GM18505 (cell line): ENCODE measurements at regions not wholly inside any gene's neighbourhood (a gene's known extent, or its start where the extent isn't known, plus 50 kb on each side); places are given as distances from the start of the nearest gene placed in this dataset.

Experiments
- ATAC-seq: cut with Tn5 transposase; IDR thresholded peaks from one replicate; pipeline ENCODE4 v1.9.1; 2021; ENCODE audit not compliant: unreplicated experiment
- POLR2A ChIP-seq: IDR thresholded peaks from 4 replicates; pipeline ENCODE4 v1.6.1; 2011; ENCODE audit warnings: borderline replicate concordance; ENCODE audit not compliant: insufficient read depth, insufficient read length; ENCODE audit errors: extremely low read depth

DNA sequence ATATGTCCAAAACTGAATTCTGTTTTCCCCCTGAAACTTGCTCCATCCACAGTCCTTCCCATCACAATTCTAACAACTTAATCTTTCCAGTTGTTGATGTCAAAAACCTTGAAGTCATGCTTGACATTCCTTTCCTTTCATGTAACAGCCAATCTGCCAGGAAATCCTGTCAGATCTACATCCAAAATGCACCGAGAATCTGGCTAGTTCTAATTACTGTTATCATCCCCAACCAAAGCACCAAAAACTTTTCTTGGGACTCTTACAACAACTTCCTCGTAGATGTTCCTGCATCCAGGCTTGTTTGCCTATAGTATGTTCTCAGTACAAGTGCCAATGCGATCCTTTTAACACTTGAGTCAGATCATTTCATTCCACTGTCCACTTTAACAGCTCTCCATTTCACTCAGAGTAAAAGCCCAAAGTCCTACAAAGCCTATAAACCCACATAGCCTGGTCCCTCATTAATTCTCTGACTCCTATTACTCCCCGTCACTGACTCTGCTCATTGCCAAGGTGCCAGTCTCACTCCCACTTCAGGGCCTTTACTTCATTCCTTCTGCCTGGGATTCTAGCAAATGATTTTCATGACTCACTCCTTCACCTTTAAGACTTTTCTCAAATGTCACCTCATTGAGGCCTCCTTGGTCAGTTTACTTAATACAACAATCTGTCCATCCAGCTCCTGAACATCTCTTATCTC lies 493.2 kb upstream of the NFIA start:
- no peak for ATAC-seq
- no peak for TF ChIP-seq POLR2A

- no peak for ATAC-seq
Measured at GRCh38 chr1:60584371-60584770, 498.0 kb upstream of the NFIA start.

DNA sequence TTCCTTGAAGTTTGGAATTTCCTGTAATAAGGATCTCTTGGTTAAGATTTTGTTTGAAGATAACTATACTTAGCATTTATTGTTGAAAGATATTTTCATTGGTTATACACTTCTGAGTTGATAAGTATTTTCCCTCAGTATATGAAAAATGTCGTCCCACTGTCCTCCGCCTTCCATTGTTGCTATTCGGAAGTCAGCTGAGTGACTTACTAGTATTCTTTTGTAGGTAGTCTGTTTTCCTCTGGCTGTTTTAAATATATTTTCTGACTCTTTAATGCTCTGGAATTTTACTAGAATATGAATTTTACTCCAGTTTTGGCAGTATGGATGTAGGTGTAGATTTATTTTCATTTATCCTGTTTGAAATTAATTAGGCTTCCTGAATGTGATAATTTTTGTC lies 498.7 kb upstream of the NFIA start:
- no peak for TF ChIP-seq POLR2A
- no peak for ATAC-seq

More at GRCh38 chr1:60584371-60584770, 498.0 kb upstream of the NFIA start:
- no peak for TF ChIP-seq POLR2A

GRCh38 chr1:60581455-60582220 lies 500.7 kb upstream of the NFIA start:
- no peak for ATAC-seq
- TF ChIP-seq POLR2A = no peak

- no peak for TF ChIP-seq POLR2A
- no peak for ATAC-seq
Measured at GRCh38 chr1:60577029-60577428, 503.5 kb upstream of the C1orf87 start.

DNA sequence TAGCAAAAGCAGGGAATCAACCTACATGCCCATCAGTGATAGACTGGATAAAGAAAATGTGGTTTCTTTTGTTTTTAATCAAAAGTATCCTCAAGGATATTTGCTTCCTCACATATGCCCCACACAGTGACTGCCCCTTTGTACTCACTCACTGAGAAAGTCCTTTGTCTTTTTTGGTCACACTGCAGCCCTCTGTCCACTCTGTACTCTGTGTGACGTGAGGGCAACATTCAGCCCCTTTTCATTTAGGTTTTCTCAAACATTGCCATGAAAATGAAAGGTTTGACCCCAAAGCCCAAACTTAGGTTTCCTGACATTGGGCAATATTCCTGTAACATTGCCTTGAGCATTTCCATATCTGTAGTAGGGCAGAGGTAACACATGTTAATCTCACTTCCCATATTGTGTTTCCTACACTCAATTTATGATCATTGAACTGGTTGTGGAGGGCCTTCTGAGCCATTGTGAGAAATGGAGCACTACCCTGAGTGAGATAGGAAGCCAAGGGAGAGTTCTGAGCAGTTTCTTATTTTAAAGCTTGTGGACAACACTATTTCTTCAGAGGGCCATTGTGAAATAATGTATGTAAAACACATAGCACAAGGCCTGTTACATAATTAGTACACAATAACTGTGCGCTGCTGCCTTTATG lies 501.9 kb upstream of the C1orf87 start:
- no peak for TF ChIP-seq POLR2A
- no peak for ATAC-seq

- no peak for ATAC-seq
- no peak for TF ChIP-seq POLR2A
Measured at GRCh38 chr1:60573726-60574409, 500.3 kb upstream of the C1orf87 start.

DNA sequence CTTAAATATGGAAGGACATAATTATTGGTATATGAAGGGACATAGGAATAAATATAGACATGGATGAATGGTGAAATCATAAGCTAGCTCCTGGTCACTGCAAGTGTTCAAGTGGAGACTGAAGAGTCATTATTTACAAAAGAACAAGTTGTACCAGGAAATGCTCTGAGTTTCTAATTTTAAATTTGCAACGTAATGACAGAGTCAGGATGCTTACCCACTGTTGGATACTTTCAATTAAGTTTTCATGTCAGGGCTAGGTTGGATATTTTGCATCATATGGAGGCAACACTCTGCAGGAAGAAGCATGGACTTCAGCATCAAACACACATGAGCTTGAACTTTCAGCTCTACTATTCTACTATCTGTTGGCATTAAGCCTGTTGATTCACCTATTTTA lies 499.6 kb upstream of the C1orf87 start:
- no peak for ATAC-seq
- no peak for TF ChIP-seq POLR2A

DNA sequence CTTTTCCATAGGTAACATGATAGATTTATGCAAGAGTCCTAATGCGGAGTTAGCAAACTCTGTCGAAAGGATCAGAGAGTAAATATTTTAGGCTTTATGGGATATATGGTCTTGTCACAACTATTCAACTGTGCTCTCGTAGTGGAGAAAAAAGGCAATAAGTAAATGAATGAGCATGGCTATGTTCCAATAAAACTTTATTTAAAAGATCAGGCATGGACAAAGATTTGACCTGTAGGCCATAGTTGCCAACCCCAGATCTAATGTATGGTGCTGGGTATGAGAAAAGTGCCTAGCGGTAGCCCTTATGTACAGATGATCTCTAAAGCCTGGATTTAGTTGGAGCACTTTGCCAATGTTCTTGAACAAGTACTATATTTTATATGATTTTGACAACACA lies 498.8 kb upstream of the C1orf87 start:
- no peak for TF ChIP-seq POLR2A

GRCh38 chr1:60571811-60572210 lies 498.2 kb upstream of the C1orf87 start:
- no peak for ATAC-seq
- no peak for TF ChIP-seq POLR2A

More for the DNA sequence above, 498.8 kb upstream of the C1orf87 start:
- ATAC-seq = no peak

GRCh38 chr1:60569189-60569588 lies 495.6 kb upstream of the C1orf87 start:
- ATAC-seq = no peak
- TF ChIP-seq POLR2A = no peak

DNA sequence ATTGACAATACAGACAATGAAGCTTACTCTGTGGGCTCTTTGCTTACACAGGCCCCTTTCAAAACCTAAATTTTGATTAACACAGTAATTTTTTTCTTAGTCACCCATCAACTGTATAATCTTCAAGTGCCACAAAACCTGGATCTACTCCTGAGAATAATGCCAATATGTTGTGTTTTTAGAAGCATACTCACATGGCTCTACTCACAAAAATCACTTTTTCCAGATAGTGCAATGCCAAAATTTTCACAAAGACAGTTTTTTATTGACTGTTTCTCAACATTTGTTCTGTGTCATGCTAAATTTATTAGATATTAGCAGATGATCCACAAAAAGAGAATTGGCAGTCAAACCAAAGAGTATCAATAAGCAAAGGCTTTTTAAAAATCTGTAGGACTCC lies 493.7 kb upstream of the C1orf87 start:
- no peak for TF ChIP-seq POLR2A
- no peak for ATAC-seq
